CD4-positive, alpha-beta T cell treated with Interleukin-10 for 1 hour (primary cell): ENCODE measurements at regions not wholly inside any gene's neighbourhood (a gene's known extent, or its start where the extent isn't known, plus 50 kb on each side); places are given as distances from the start of the nearest gene placed in this dataset.
"Not testable (repeated sequence)": the region's sequence is repeated elsewhere in the genome, so short reads cannot be mapped to it uniquely, and the experiment has no call there.

ENCODE experiments used
- DNase-seq: peaks from one replicate; pipeline ENCODE4 v3.0.0-alpha.2; 2020

GRCh38 chr5:90284375-90284774 lies 125.2 kb downstream of the CETN3 start:
- no peak for DNase-seq

- DNase-seq = no peak
Observed at GRCh38 chr5:90279091-90279490, 130.5 kb downstream of the CETN3 start.

GRCh38 chr5:90274216-90274615 lies 135.3 kb downstream of the CETN3 start:
- DNase-seq = no peak

GRCh38 chr5:90267646-90268045 lies 141.9 kb downstream of the CETN3 start:
- DNase-seq = no peak

GRCh38 chr5:90265545-90265857 lies 144.1 kb downstream of the CETN3 start:
- no peak for DNase-seq

GRCh38 chr5:90264689-90265544 lies 144.6 kb downstream of the CETN3 start:
- DNase-seq = peak; percentile 50

- no peak for DNase-seq
Observed at GRCh38 chr5:90263102-90263820, 146.3 kb downstream of the CETN3 start.

GRCh38 chr5:90251447-90251846 lies 158.1 kb downstream of the CETN3 start:
- DNase-seq = no peak

- no peak for DNase-seq
Observed at GRCh38 chr5:90248640-90249039, 160.9 kb downstream of the CETN3 start.

GRCh38 chr5:90243848-90244247 lies 165.7 kb downstream of the CETN3 start:
- DNase-seq = not testable (repeated sequence)

- DNase-seq = no peak
Observed at GRCh38 chr5:90233476-90233875, 176.1 kb downstream of the CETN3 start.

- DNase-seq = no peak
Observed at GRCh38 chr5:90231688-90232087, 177.9 kb downstream of the CETN3 start.

GRCh38 chr5:90227683-90228082 lies 181.9 kb downstream of the CETN3 start:
- no peak for DNase-seq

- DNase-seq = no peak
Observed at GRCh38 chr5:90226433-90227099, 183.0 kb downstream of the CETN3 start.

GRCh38 chr5:90224342-90224741 lies 185.2 kb downstream of the CETN3 start:
- DNase-seq = no peak

GRCh38 chr5:90223756-90224155 lies 185.8 kb downstream of the CETN3 start:
- no peak for DNase-seq

- DNase-seq = no peak
Observed at GRCh38 chr5:90221951-90222350, 187.6 kb downstream of the CETN3 start.

- DNase-seq = no peak
Observed at GRCh38 chr5:90220554-90220953, 189.0 kb downstream of the CETN3 start.

GRCh38 chr5:90214991-90215390 lies 194.6 kb downstream of the CETN3 start:
- DNase-seq = no peak

- not testable (repeated sequence) for DNase-seq
Observed at GRCh38 chr5:90208323-90208722, 201.2 kb downstream of the CETN3 start.

GRCh38 chr5:90201923-90202322 lies 207.6 kb downstream of the CETN3 start:
- no peak for DNase-seq

- DNase-seq = no peak
Observed at GRCh38 chr5:90193185-90193822, 216.3 kb downstream of the CETN3 start.

- DNase-seq = no peak
Observed at GRCh38 chr5:90191352-90192045, 218.1 kb downstream of the CETN3 start.
